ENCODE measurements at regions not wholly inside any gene's neighbourhood (a gene's known extent, or its start where the extent isn't known, plus 50 kb on each side); places are given as distances from the start of the nearest gene placed in this dataset.
"Not testable (repeated sequence)": the region's sequence is repeated elsewhere in the genome, so short reads cannot be mapped to it uniquely, and the experiment has no call there.

- H3K36me3 ChIP-seq (ENCODE audit: control insufficient read depth, insufficient read depth, low read length): no peaks in the 10 kb centered on the region
- no peak for TF ChIP-seq CTCF (IDR thresholded peaks at IDR 0.05; ENCODE audit: insufficient read depth, low read length, poor library complexity, severe bottlenecking)
- DNase-seq (ENCODE audit: extremely low read depth, insufficient read length): no peak
- H3K4me3 ChIP-seq (replicated peaks; ENCODE audit: low read depth, low read length): no peak overlapping the region
- H3K27me3 ChIP-seq (replicated peaks; ENCODE audit: control insufficient read depth, insufficient read depth, low read length): no peaks in the 10 kb centered on the region
These were observed 333.9 kb upstream of the GLI3 start for GRCh38 chr7:42570944-42571343.

GRCh38 chr7:42567051-42567450, 330.0 kb upstream of the GLI3 start:
- Histone ChIP-seq H3K27me3 (replicated peaks; ENCODE audit: control insufficient read depth, insufficient read depth, low read length) (no peaks in the 10 kb centered on the region), H3K36me3 (ENCODE audit: control insufficient read depth, insufficient read depth, low read length) (no peaks in the 10 kb centered on the region), H3K4me3 (replicated peaks; ENCODE audit: low read depth, low read length) (no peak overlapping the region)
- no peak for TF ChIP-seq CTCF (IDR thresholded peaks at IDR 0.05; ENCODE audit: insufficient read depth, low read length, poor library complexity, severe bottlenecking)
- no peak for DNase-seq (ENCODE audit: extremely low read depth, insufficient read length)

- H3K27me3 ChIP-seq (replicated peaks; ENCODE audit: control insufficient read depth, insufficient read depth, low read length): no peaks in the 10 kb centered on the region
- DNase-seq (ENCODE audit: extremely low read depth, insufficient read length): no peak
- TF ChIP-seq CTCF (IDR thresholded peaks at IDR 0.05; ENCODE audit: insufficient read depth, low read length, poor library complexity, severe bottlenecking): no peak
These were observed 324.8 kb upstream of the GLI3 start for GRCh38 chr7:42561797-42562196.

GRCh38 chr7:42560866-42561265, 323.9 kb upstream of the GLI3 start:
- H3K36me3 ChIP-seq (ENCODE audit: control insufficient read depth, insufficient read depth, low read length): no peaks in the 10 kb centered on the region
- H3K4me3 ChIP-seq (replicated peaks; ENCODE audit: low read depth, low read length): no peak overlapping the region
- TF ChIP-seq CTCF (IDR thresholded peaks at IDR 0.05; ENCODE audit: insufficient read depth, low read length, poor library complexity, severe bottlenecking): no peak
- H3K27me3 ChIP-seq (replicated peaks; ENCODE audit: control insufficient read depth, insufficient read depth, low read length): no peaks in the 10 kb centered on the region
- no peak for DNase-seq (ENCODE audit: extremely low read depth, insufficient read length)

More at GRCh38 chr7:42561797-42562196, 324.8 kb upstream of the GLI3 start:
- H3K36me3 ChIP-seq (ENCODE audit: control insufficient read depth, insufficient read depth, low read length): no peaks in the 10 kb centered on the region
- no peak overlapping the region for H3K4me3 ChIP-seq (replicated peaks; ENCODE audit: low read depth, low read length)

GRCh38 chr7:42554932-42555331, 317.9 kb upstream of the GLI3 start:
- not testable (repeated sequence) for DNase-seq (ENCODE audit: extremely low read depth, insufficient read length); H3K4me3 ChIP-seq (replicated peaks; ENCODE audit: low read depth, low read length); H3K27me3 ChIP-seq (replicated peaks; ENCODE audit: control insufficient read depth, insufficient read depth, low read length); H3K36me3 ChIP-seq (ENCODE audit: control insufficient read depth, insufficient read depth, low read length)

GRCh38 chr7:42552227-42552626, 315.2 kb upstream of the GLI3 start:
- no peak overlapping the region for H3K4me3 ChIP-seq (replicated peaks; ENCODE audit: low read depth, low read length)
- H3K27me3 ChIP-seq (replicated peaks; ENCODE audit: control insufficient read depth, insufficient read depth, low read length): no peaks in the 10 kb centered on the region
- H3K36me3 ChIP-seq (ENCODE audit: control insufficient read depth, insufficient read depth, low read length): no peaks in the 10 kb centered on the region
- TF ChIP-seq CTCF (IDR thresholded peaks at IDR 0.05; ENCODE audit: insufficient read depth, low read length, poor library complexity, severe bottlenecking): no peak
- no peak for DNase-seq (ENCODE audit: extremely low read depth, insufficient read length)
